HG02852 (cell line): ENCODE measurements at regions not wholly inside any gene's neighbourhood (a gene's known extent, or its start where the extent isn't known, plus 50 kb on each side); places are given as distances from the start of the nearest gene placed in this dataset.

Source experiments
- ATAC-seq: cut with Tn5 transposase; IDR thresholded peaks from one replicate; pipeline ENCODE4 v1.9.1; 2021; ENCODE audit warnings: mild to moderate bottlenecking, moderate library complexity; ENCODE audit not compliant: unreplicated experiment

DNA sequence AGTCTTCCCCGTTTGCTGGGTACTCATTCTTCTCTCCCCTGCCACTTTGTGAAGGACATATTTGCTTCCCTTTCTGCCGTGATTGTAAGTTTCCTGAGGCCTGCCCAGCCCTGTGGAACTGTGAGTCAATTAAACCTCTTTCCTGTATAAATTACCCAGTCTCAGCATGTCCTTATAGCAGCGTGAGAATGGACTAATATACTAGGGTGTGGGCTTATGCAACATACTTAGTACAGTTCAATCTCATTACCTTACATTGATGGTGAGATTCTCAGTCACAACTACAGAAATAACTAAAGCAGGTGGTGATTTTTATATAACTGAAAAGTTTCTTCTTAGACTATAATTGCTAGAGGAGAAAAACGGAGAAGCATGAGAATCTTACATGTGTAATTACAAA, 237.9 kb upstream of the MMADHC start:
- no peak for ATAC-seq

DNA sequence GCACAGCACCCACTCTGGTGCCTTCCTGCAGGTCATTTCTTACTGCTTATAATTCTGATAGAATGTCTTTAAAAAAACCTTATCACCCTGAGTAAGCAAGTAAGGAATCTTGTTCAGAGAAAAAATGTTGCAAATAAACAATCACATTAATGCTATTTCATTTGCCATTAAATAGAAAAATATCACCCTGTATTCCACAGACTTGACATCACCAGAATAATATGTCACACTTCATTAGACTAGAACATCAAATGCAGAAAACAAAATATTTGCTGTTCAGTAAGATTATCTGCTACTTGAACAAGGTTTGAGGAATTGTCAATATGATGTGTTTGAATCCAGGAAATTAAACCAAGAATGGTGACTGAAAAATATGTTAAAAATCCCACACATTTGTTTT, 236.6 kb upstream of the MMADHC start:
- ATAC-seq, result no peak

DNA sequence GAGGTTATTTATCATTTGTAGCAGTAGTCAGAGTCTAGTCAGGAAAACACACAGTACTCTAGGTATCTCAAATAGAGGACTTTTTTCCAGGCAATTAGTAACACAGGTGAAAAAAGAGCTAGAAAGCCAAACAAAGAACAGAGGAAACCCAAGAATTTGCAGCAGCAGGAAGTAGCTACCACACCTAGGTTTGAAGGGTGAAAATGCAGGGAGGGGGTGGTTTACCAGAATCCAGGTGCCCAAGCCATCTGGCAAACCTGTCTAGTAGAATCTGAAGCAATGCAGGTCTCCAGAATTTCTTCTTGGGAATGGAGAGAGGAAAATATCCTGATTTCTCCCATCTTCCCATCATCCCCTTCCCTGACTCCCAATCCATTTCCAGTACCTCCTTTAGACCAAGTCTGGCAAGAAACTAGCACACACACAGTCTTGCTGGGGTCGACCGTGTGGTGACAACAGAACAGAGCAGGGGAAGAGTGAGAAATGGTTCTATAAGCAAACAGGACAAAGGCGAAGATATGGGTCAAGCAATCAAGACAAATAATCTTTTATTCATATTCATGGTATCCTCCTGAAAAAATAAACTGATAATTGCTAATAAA, 231.9 kb upstream of the MMADHC start:
- no peak for ATAC-seq

DNA sequence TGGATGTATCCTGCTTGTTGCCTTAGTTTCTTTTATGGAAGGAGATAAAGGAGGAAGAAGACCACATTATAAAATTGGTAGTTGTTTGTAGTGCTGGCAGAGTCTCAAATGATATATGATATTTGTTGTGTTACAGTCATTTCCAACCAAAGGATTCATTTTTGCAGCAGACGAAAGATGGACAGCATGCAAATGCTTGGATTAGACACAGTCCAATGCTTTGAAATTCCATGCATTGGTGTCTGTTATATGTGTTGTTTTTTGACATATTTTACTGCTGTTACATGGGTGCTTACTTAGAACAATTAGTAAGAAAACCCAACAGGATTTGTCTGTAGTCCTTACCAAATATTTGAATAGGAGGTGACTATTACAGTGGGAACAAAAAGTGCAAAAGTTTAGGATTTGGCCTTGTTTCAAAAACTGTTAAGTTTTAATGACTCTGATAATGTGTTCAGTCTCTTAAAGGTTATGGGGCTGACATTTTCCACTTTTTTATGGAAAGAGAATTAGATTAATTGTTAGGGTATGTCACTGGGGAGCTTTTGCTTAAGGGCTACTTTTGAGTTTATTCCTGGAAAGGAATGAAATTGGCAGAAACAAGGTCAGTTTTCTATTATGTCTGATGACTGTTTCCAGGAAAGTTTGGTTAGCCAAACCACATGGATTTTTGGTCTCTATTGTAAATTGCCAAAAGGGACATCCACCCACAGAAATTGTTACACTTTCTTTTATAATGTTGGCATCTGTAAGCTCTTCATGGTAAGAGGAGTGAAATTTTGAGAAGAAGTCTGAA, 229.4 kb upstream of the MMADHC start:
- no peak for ATAC-seq

DNA sequence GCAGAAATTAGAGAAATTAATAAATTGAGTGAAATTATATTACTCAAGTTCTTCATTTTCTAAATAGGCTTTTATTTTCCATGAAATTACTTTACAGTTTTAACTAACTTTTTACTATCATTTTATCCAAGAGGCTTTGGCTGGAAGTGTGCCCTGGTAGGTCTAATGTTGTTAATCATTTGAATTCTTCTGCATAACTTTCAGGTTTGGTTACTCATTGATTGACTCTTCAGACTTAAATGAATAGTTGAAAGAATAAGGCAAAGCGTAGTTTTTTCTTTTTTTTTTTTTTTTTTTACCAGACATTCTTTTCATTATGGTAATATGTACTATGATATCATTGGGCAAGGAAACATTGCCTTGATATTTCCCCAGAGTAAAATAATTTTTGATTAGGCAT, 228.4 kb upstream of the MMADHC start:
- no peak for ATAC-seq

DNA sequence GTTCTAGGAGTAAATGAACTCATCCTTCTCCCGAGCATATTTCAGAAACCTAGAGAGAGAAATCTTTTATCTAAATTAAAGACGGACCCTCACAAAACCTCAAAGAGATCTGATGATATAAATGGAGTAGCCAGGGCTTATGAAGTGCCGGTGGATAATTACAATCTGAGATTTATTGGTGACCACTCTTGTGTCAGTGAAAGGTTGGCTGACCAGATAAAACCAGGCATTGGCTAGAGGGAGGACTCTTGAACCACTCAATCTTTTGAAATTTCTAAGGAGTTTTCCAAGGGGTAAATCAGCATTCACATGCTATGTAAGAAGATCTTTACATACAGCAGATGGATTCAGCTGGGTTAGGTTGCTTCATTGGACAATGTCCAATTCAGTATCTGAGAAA, 227.3 kb upstream of the MMADHC start:
- ATAC-seq, result no peak

DNA sequence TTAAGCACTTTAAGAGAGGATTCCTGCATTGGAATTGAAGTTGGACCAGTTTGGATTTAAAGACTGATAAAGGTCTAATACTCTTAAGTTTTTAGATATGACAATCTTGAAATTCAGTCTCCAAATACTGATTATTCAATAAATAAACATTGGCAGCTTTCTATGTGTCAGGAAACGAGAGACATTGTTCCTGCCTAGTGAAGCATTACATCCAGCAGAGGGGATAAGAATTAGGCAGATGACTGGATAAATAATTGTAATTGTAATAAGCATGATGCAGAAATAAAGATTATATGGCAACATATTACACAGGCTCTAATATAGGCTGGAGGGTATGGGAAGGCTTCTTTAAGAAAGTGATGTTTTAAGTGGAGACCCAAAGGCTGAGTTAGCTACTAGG, 226.5 kb upstream of the MMADHC start:
- no peak for ATAC-seq

DNA sequence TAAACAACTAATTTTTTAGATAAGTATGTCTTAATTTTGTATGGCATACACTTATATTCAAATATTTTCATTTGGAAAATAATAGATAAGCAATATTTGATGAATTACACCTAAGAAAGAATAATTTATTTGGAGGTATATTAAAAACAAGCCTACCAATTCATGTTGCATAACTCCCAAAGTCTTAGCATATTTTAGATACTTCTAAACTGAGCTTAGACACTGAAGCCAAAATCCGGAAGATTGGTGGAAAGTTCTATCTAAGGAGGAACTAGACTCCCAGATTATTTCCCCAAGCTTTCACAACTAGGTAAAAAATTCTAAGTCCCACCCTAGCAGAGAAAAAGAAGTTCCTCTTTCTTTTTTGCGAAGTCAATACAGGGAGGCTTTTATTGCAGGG, 221.0 kb upstream of the MMADHC start:
- ATAC-seq, result no peak

DNA sequence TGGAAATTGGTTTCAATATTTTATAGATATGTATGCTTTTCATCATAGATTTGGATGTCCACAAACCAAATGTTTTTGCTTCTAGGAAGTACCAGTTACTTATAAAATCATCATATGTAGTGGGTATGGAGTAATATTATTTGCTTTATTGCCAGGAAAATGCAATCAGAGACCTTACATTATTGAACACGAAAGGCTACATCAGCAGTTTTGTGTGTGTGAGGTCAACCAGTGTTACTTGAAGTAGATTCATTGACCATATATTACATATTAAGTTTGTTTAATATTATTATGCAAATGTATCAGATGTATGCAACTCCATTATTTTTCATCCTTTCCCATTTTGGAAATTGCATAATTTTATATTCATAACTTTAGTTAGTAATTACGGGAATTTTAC, 219.1 kb upstream of the MMADHC start:
- ATAC-seq, result no peak

DNA sequence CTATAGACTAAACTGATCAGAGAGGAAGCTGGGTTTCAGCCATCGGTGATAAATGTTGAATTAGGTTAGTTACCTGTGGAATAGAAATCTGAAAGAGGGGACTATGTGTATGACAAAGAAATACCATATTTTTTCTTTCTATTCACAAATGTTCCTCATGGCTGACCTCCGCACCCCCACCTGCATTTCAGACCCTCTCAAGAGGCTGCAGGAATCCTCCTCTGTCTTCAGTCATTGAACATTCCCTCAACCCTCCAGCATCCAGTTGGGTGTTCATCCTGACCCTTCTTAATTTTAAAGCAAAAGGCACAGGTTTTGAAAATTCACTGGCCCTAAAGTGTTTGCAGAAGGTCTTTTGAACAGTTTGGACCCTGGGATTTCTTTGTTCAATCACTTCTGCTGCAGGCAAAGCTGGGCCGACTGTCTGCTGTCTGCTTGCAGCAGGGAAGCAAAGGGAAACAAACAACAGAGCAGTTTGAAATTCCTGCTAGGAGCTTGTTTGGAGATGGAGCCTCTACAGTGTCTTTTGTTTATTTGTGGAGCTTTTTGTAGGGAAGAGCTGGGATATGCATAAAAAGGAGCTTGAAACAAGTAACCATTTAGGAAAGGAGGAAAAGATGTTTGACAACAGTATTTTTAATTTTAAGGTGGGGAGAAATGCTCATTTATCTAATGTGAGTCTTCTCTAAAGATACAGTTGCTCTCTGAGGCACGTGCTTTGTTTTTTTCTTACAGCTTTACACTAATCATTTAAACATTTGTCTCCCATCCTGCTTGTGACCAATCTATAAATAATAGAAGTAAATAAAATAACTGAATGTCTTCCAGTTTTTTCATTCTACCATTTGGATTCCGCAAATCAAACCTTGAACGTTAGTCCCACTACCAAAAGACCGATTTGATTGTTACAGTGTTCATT, 213.3 kb upstream of the MMADHC start:
- ATAC-seq, result no peak

DNA sequence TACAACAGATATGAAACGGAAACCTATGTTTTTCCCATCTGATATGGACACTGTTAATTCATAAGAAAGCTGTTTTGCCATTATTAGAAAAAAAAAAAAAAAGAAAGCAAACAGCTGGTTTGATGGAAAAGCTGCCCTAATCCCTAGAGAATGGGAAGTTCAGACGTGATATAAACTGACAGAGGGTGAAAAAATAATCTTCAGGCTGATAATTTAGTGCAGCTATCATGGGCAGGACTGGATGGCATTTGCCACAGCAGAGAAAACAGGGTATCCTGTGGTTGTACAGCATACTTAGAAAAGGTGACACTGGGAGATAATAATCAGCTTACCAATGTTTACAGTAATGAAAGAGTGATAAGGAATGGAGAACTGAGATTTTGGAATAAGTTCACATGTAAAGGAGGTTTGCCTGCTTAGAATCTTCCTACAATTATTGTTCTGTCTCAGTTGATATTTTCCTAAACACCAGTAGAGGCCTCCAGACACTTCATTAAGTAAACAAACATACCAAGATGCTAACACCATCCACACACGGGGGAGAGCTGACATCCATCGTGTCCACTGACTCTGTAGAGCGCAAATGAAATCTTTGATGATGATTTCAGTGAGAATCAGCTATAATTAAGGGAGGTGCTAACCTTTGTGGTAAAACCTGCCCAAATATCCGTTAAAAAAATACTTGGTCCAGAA, 211.6 kb upstream of the MMADHC start:
- ATAC-seq, result no peak

DNA sequence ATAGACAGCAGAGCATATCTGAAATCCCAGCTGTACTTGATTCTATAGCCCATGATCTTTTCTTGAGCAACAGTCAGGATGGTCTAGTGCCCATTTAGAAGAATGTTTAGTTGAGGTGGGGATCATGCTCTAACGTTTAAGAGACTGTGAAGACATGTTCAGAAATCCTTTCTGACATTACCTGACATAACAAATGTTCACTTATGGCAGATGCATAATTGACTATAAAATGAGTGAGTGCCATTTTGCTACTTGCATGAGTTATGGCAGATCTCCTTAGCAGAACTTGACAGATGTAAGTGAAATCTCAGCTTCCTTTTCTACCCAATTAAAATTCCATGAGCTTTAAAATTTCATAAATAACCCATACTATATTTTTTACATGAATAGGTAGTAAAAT, 209.5 kb upstream of the MMADHC start:
- no peak for ATAC-seq

DNA sequence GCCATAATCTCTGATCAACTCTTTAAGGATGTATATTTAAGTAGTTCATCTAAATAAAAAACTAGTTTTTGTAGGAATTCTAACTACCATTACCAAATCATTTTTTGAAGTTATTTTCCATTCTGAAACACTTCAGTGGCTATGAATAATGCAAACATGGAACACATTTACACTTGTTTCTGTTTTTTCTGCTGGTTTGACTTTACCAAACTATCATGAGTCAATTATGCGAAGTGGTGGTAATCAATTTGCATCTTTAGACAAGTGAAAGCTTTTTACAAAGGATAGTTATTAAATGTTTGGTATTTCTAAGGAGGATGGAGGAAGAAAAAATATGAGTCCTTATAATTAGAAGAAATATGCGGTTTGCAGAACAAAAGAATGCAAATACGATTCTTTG, 202.0 kb upstream of the MMADHC start:
- ATAC-seq, result no peak

DNA sequence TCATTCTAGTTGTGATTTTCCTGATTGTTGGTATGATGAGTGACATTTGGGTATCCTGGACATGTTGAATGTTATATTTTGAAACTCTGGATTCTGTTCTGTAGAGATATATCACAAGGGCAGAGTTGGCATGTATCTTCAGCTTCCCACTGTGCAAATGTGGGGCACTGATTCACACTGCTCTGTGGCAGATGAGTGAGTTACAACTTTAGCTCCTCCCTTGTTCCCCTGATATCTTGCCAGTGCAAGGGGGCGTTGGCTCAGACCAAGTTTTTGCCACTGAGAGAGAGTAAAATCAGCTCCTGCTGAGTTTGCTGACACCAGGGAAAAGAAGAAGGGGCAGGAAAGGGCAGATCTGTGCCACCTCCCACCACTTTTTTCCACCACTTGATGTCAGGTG, 199.6 kb upstream of the MMADHC start:
- ATAC-seq, result no peak

DNA sequence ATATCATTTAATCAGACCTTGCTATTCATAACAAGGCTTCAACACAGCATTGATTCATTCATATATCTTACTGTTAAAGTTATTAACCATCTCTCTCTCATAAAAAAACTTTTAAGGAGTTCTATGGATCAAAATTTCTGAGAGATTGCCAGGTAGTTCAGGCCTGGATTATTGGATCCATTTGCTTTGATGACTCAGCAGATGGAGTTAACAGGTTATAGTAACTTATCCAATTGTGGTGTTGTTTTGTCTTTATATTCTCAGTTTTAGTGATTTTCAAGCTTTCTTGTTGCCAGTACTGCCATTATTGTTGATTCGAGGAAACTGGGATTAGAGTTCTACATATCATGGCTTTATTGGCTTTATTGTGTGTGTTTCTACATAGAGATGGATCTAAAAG, 195.7 kb upstream of the MMADHC start:
- no peak for ATAC-seq

DNA sequence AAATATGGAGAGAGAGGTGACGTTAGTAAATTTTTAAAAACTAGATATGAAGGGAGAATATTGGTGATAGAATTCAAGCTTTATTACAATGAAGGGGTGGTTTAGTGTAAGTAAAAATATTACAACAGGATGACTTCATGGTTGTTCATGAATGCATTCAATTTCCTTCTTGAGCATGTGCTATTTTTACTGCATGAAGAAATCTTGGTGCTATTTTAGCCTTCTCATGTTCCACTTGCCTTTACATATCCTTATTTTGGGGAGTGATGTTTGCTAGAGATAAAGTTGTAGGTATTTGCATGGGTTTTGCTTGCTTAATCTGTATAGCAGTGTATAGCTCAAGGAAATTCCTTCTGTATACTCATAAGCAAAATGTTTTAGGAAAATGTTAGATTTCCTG, 195.0 kb upstream of the MMADHC start:
- ATAC-seq, result no peak

DNA sequence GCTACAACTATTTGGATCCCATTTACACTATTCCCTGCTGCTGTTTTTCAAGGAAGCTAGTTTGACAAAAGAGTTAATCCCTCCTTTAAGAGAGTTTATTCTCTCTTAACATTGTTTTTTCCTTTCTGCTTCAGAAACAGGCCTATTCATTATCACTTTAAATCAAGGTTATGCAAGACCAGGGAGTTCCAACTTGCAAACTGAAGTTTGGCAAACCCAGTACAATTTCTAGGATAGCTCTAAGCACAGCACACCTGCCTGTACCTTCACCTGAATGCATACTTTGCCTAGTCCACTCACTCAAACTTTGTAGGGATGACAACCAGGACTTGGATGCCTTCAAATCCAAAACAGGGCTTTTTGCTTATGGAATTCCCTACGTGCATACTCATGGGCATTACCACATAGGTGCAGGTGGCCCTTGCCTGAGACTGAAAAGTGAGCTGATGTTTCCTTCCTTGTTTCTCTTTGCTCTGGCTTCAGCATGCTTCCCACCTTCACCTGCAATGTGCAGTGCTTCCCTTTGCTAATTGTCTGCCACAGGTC, 193.8 kb upstream of the MMADHC start:
- ATAC-seq, result no peak

DNA sequence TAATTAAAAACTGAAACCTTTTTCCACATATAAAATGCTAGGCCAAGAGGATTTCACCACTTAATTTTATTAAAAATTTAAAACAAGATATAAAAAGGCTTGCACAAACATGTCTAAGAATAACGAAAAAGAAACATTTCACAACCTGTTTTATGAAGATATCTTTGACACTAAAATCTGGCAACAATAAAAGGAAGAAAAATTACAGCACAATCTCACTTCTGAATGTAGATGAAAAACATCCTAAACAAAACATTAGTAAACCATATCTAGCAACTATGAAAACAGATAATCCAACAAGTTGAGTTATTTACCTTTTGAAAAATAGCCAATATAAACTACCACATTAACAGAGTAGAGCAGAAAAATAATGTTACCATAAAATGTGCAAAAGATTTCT, 185.4 kb upstream of the MMADHC start:
- no peak for ATAC-seq

DNA sequence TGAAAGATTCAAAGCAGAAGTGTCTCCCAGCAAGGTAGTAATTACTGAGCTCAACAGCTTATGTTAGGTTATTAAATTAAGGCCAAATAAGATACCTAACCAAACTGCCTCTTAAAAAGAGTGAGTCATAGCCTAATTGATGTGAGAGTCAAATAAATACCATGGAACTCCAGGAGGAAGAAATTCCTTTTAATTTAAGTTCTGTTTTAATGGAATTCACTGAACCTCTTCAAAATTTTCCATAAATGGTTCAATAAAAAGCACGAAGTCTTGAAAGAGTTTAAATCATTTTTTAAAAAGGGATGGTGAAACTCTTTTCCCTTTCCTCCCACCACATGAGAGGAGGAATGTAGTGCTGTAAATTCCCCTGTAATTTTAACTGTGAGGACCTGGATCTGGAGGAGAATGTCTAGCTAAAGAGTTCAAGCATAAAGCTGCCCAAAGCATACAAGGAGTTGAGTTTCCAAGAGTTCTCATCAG, 180.8 kb upstream of the MMADHC start:
- no peak for ATAC-seq

DNA sequence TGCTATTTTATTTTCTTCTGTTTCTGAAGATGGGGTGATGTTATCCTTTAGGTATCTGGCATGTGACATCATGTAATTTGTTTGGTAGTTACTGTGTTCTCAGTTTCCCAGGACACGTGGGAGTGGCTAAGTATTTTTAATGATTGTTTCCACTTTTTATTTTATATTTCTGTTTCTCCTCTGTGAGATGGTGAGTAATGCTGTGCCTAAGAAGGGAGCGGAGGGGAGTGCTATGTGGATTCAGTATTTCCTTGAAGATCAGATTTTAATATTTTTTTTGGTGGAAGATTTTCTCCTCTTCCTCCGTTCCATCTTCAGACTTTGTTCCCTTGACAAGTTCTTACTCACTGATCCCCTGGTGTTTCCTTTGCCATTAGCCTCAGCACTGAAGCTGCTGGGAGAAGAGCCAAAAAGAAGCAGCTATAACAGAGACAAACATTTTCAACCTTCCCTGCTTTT, 180.0 kb upstream of the MMADHC start:
- no peak for ATAC-seq

DNA sequence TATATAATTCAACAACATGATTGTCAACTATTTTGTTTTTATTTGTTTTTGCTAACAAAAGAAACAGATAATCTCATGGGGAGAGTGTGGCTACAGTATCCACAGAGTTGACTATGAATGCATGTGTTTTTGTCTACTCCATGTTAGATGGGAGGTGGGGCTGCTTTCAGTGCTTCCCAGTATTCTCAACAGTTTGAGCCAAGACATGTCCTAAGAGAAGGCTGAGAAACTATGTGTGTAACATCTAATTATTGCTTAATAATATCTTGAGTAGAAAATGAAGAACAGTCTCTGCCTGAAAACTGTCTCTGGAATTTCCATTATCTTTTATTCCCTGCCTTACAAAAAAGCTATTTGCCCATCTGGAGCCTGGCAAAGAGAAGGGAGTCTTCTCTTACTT, 178.8 kb upstream of the MMADHC start:
- no peak for ATAC-seq
